ENCODE measurements at regions not wholly inside any gene's neighbourhood (a gene's known extent, or its start where the extent isn't known, plus 50 kb on each side); places are given as distances from the start of the nearest gene placed in this dataset.

GRCh38 chr5:145090115-145090514 is 745.0 kb downstream of the PRELID2 start:
- H4K20me1 ChIP-seq (ENCODE audit: control insufficient read depth, extremely low read depth, insufficient read depth, low read length): no peaks in the 10 kb centered on the region
- DNase-seq (ENCODE audit: low read depth, low spot score): no peak
- no peak for FAIRE-seq
- no peak overlapping the region for H3K9ac ChIP-seq (ENCODE audit: control insufficient read depth, extremely low read depth, insufficient read depth, low read length)
- no peak overlapping the region for H2AFZ ChIP-seq (ENCODE audit: control insufficient read depth, low read length)
- H3K9me3 ChIP-seq (ENCODE audit: control insufficient read depth, low read depth, low read length): no peaks in the 10 kb centered on the region
- H3K4me2 ChIP-seq (ENCODE audit: control insufficient read depth, extremely low read depth, insufficient read depth, low read depth, low read length): no peak overlapping the region
- no peaks in the 10 kb centered on the region for H3K4me1 ChIP-seq (ENCODE audit: control insufficient read depth, extremely low read depth, insufficient read depth, low read length)
- dilution Hi-C loops (cut with MboI; ENCODE audit: extremely low pct_ligation_motif_present, low sequenced_read_pairs): no loop called here
- no peaks in the 10 kb centered on the region for H3K27me3 ChIP-seq (ENCODE audit: control insufficient read depth, extremely low read depth, insufficient read depth, low read length)
- no peaks in the 10 kb centered on the region for H3K9me1 ChIP-seq (ENCODE audit: control insufficient read depth, extremely low read depth, insufficient read depth, low read length)
- H3K79me2 ChIP-seq (ENCODE audit: control insufficient read depth, insufficient read depth, low read length): no peaks in the 10 kb centered on the region
- H3K4me3 ChIP-seq (ENCODE audit: control insufficient read depth in 2 of 3, extremely low read depth in 1 of 3, insufficient read depth in 2 of 3, low read depth in 1 of 3, low read length in 3 of 3): no peak overlapping the region
- TF ChIP-seq EZH2 (IDR thresholded peaks at IDR 0.05; ENCODE audit: low read length) (no peak), CTCF (optimal IDR thresholded peaks at IDR 0.05 in 1 of 3, IDR thresholded peaks at IDR 0.05 in 1 of 3, conservative IDR thresholded peaks at IDR 0.05 in 1 of 3; ENCODE audit: extremely low read depth in 1 of 3, insufficient read depth in 2 of 3, low read length in 3 of 3) (no peak)
- no peak overlapping the region for H3K27ac ChIP-seq (ENCODE audit: control insufficient read depth, insufficient read depth, low read length)
- H3K36me3 ChIP-seq (ENCODE audit: control insufficient read depth in 2 of 2, extremely low read depth in 1 of 2, insufficient read depth in 2 of 2, low read length in 2 of 2): no peaks in the 10 kb centered on the region

- H3K4me1 ChIP-seq (ENCODE audit: control insufficient read depth, extremely low read depth, insufficient read depth, low read length): no peaks in the 10 kb centered on the region
- no peak for FAIRE-seq
- H3K4me3 ChIP-seq (ENCODE audit: control insufficient read depth in 2 of 3, extremely low read depth in 1 of 3, insufficient read depth in 2 of 3, low read depth in 1 of 3, low read length in 3 of 3): no peak overlapping the region
- dilution Hi-C loops (cut with MboI; ENCODE audit: extremely low pct_ligation_motif_present, low sequenced_read_pairs): no loop called here
- H2AFZ ChIP-seq (ENCODE audit: control insufficient read depth, low read length): no peak overlapping the region
- TF ChIP-seq CTCF (optimal IDR thresholded peaks at IDR 0.05 in 1 of 3, IDR thresholded peaks at IDR 0.05 in 1 of 3, conservative IDR thresholded peaks at IDR 0.05 in 1 of 3; ENCODE audit: extremely low read depth in 1 of 3, insufficient read depth in 2 of 3, low read length in 3 of 3): no peak
- no peak for TF ChIP-seq EZH2 (IDR thresholded peaks at IDR 0.05; ENCODE audit: low read length)
- H3K9me1 ChIP-seq (ENCODE audit: control insufficient read depth, extremely low read depth, insufficient read depth, low read length): no peaks in the 10 kb centered on the region
- no peak for DNase-seq (ENCODE audit: low read depth, low spot score)
- no peak overlapping the region for H3K4me2 ChIP-seq (ENCODE audit: control insufficient read depth, extremely low read depth, insufficient read depth, low read depth, low read length)
- no peaks in the 10 kb centered on the region for H3K27me3 ChIP-seq (ENCODE audit: control insufficient read depth, extremely low read depth, insufficient read depth, low read length)
- no peaks in the 10 kb centered on the region for H3K36me3 ChIP-seq (ENCODE audit: control insufficient read depth in 2 of 2, extremely low read depth in 1 of 2, insufficient read depth in 2 of 2, low read length in 2 of 2)
- H3K27ac ChIP-seq (ENCODE audit: control insufficient read depth, insufficient read depth, low read length): no peak overlapping the region
- H3K9me3 ChIP-seq (ENCODE audit: control insufficient read depth, low read depth, low read length): no peaks in the 10 kb centered on the region
- H3K79me2 ChIP-seq (ENCODE audit: control insufficient read depth, insufficient read depth, low read length): no peaks in the 10 kb centered on the region
- no peak overlapping the region for H3K9ac ChIP-seq (ENCODE audit: control insufficient read depth, extremely low read depth, insufficient read depth, low read length)
- H4K20me1 ChIP-seq (ENCODE audit: control insufficient read depth, extremely low read depth, insufficient read depth, low read length): no peaks in the 10 kb centered on the region
These were observed 750.3 kb downstream of the PRELID2 start for GRCh38 chr5:145084834-145085233.

All from keratinocyte (primary cell).